Dedifferentiated amniotic fluid mesenchymal stem cell (primary cell): ENCODE measurements at regions not wholly inside any gene's neighbourhood (a gene's known extent, or its start where the extent isn't known, plus 50 kb on each side); places are given as distances from the start of the nearest gene placed in this dataset.
"Not testable (repeated sequence)": the region's sequence is repeated elsewhere in the genome, so short reads cannot be mapped to it uniquely, and the experiment has no call there.

Experiments
- DNase-seq: peaks from one replicate; pipeline ENCODE4 v3.0.0-alpha.2; 2016; ENCODE audit errors: extremely low spot score

GRCh38 chr21:23624281-23624680 is 1983.0 kb downstream of the MRPL39 start:
- DNase-seq, result no peak

GRCh38 chr21:23613014-23613413 is 1994.3 kb downstream of the MRPL39 start:
- no peak for DNase-seq

GRCh38 chr21:23612210-23612609 is 1995.1 kb downstream of the MRPL39 start:
- DNase-seq, result no peak

GRCh38 chr21:23607782-23608431 is 1999.4 kb downstream of the MRPL39 start:
- DNase-seq, result no peak

GRCh38 chr21:23601549-23601948 is 2005.7 kb downstream of the MRPL39 start:
- no peak for DNase-seq

GRCh38 chr21:23593582-23593981 is 2013.7 kb downstream of the MRPL39 start:
- DNase-seq, result no peak

- DNase-seq, result no peak
These were observed 2021.9 kb downstream of the MRPL39 start for GRCh38 chr21:23585419-23585818.

GRCh38 chr21:23579573-23579972 is 2027.7 kb downstream of the MRPL39 start:
- DNase-seq, result no peak

GRCh38 chr21:23578027-23578426 is 2029.3 kb downstream of the MRPL39 start:
- DNase-seq, result no peak

- DNase-seq, result no peak
These were observed 2032.3 kb downstream of the MRPL39 start for GRCh38 chr21:23574932-23575331.

- DNase-seq, result not testable (repeated sequence)
These were observed 2058.4 kb downstream of the MRPL39 start for GRCh38 chr21:23548924-23549323.

- no peak for DNase-seq
These were observed 2063.9 kb downstream of the MRPL39 start for GRCh38 chr21:23543333-23543732.

GRCh38 chr21:23542097-23542496 is 2065.2 kb downstream of the MRPL39 start:
- no peak for DNase-seq

GRCh38 chr21:23541571-23541970 is 2065.7 kb downstream of the MRPL39 start:
- no peak for DNase-seq

- no peak for DNase-seq
These were observed 2072.4 kb downstream of the MRPL39 start for GRCh38 chr21:23534850-23535249.

- no peak for DNase-seq
These were observed 2075.8 kb downstream of the MRPL39 start for GRCh38 chr21:23531444-23531843.

GRCh38 chr21:23524685-23525084 is 2082.6 kb downstream of the MRPL39 start:
- no peak for DNase-seq

- no peak for DNase-seq
These were observed 2084.5 kb downstream of the MRPL39 start for GRCh38 chr21:23522751-23523150.

GRCh38 chr21:23507501-23507900 is 2099.8 kb downstream of the MRPL39 start:
- no peak for DNase-seq

- DNase-seq, result no peak
These were observed 2110.6 kb downstream of the MRPL39 start for GRCh38 chr21:23496729-23497128.

GRCh38 chr21:23488245-23488644 is 2119.0 kb downstream of the MRPL39 start:
- DNase-seq, result no peak

- no peak for DNase-seq
These were observed 2126.6 kb downstream of the MRPL39 start for GRCh38 chr21:23480591-23481270.

- no peak for DNase-seq
These were observed 2128.9 kb downstream of the MRPL39 start for GRCh38 chr21:23478381-23478780.
